SK-N-SH treated with all-trans-retinoic acid at 6 μM for 48 hours (cell line): ENCODE measurements at regions not wholly inside any gene's neighbourhood (a gene's known extent, or its start where the extent isn't known, plus 50 kb on each side); places are given as distances from the start of the nearest gene placed in this dataset.

Experiments used
- ATAC-seq: fragments of 200-7000 bp; cut with Tn5 transposase; 3 replicates; pipeline ENCODE4 v1.9.1; 2020; ENCODE audit warnings: mild to moderate bottlenecking, moderate library complexity
- ARNTL ChIP-seq: fragments of 450-650 bp; formaldehyde crosslinking; IDR thresholded peaks from 2 replicates; pipeline ENCODE4 v1.5.0; 2020; ENCODE audit warnings: low read depth, mild to moderate bottlenecking, moderate library complexity, borderline replicate concordance
- CSDC2 ChIP-seq: fragments of 250-450 bp; sonication (Bioruptor Pico); IDR thresholded peaks from 2 replicates; pipeline ENCODE4 v1.5.0; 2020; ENCODE audit warnings: mild to moderate bottlenecking, moderate library complexity
- CSRNP3 ChIP-seq: fragments of 250-450 bp; sonication (Bioruptor Pico); IDR thresholded peaks from 2 replicates; pipeline ENCODE4 v1.5.1; 2021; ENCODE audit warnings: mild to moderate bottlenecking, moderate library complexity
- ESRRG ChIP-seq: fragments of 250-450 bp; sonication (Bioruptor Pico); IDR thresholded peaks from 2 replicates; pipeline ENCODE4 v1.6.1; 2021; ENCODE audit warnings: mild to moderate bottlenecking
- GLIS3 ChIP-seq: fragments of 250-450 bp; sonication (Bioruptor Pico); IDR thresholded peaks from 2 replicates; pipeline ENCODE4 v1.5.0; 2020; ENCODE audit warnings: mild to moderate bottlenecking, moderate library complexity
- ISL1 ChIP-seq: fragments of 250-450 bp; sonication (Bioruptor Pico); IDR thresholded peaks from 2 replicates; pipeline ENCODE4 v2.1.2; 2022; ENCODE audit warnings: mild to moderate bottlenecking, moderate library complexity
- OSR1 ChIP-seq: fragments of 250-450 bp; sonication (Bioruptor Pico); IDR thresholded peaks from 2 replicates; pipeline ENCODE4 v1.8.0; 2022; ENCODE audit warnings: moderate library complexity, mild to moderate bottlenecking, inconsistent platforms
- POU6F1 ChIP-seq: fragments of 250-450 bp; sonication (Bioruptor Pico); IDR thresholded peaks from 2 replicates; pipeline ENCODE4 v1.8.0; 2021; ENCODE audit warnings: low read depth, mild to moderate bottlenecking, moderate library complexity, borderline replicate concordance
- PPARA ChIP-seq: fragments of 250-450 bp; sonication (Bioruptor Pico); IDR thresholded peaks from 2 replicates; pipeline ENCODE4 v1.5.0; 2020; ENCODE audit warnings: mild to moderate bottlenecking, borderline replicate concordance
- RARB ChIP-seq: fragments of 250-450 bp; sonication (Bioruptor Pico); IDR thresholded peaks from 2 replicates; pipeline ENCODE4 v1.8.0; 2021; ENCODE audit warnings: mild to moderate bottlenecking, moderate library complexity
- SNAI2 ChIP-seq: fragments of 250-450 bp; sonication (Bioruptor Pico); IDR thresholded peaks from 2 replicates; pipeline ENCODE4 v1.5.0; 2020; ENCODE audit warnings: mild to moderate bottlenecking, moderate library complexity
- TCF4 ChIP-seq: fragments of 250-450 bp; sonication (Bioruptor Pico); IDR thresholded peaks from 2 replicates; pipeline ENCODE4 v1.8.0; 2021; ENCODE audit warnings: mild to moderate bottlenecking, moderate library complexity, borderline replicate concordance
- TOX ChIP-seq: fragments of 250-450 bp; sonication (Bioruptor Pico); IDR thresholded peaks from 2 replicates; pipeline ENCODE4 v1.8.0; 2021; ENCODE audit warnings: mild to moderate bottlenecking, moderate library complexity, borderline replicate concordance
- ZC3H10 ChIP-seq: fragments of 250-450 bp; sonication (Bioruptor Pico); IDR thresholded peaks from 2 replicates; pipeline ENCODE4 v1.5.1; 2021; ENCODE audit warnings: mild to moderate bottlenecking, moderate library complexity
- ZFP3 ChIP-seq: fragments of 250-450 bp; sonication (Bioruptor Pico); IDR thresholded peaks from 2 replicates; pipeline ENCODE4 v1.5.0; 2020; ENCODE audit warnings: mild to moderate bottlenecking, moderate library complexity
- ZFP30 ChIP-seq: fragments of 450-650 bp; formaldehyde crosslinking; IDR thresholded peaks from 2 replicates; pipeline ENCODE4 v1.5.0; 2022; ENCODE audit warnings: mild to moderate bottlenecking, moderate library complexity
- ZNF565 ChIP-seq: fragments of 450-650 bp; formaldehyde crosslinking; conservative IDR thresholded peaks from 2 replicates; pipeline ENCODE4 v1.5.0; 2020; ENCODE audit warnings: low read depth, mild to moderate bottlenecking, moderate library complexity
- ZNF70 ChIP-seq: fragments of 450-650 bp; formaldehyde crosslinking; IDR thresholded peaks from 2 replicates; pipeline ENCODE4 v1.5.0; 2020; ENCODE audit warnings: mild to moderate bottlenecking, moderate library complexity
- ZNF8 ChIP-seq: fragments of 450-650 bp; formaldehyde crosslinking; IDR thresholded peaks from 2 replicates; pipeline ENCODE4 v1.5.0; 2020; ENCODE audit warnings: mild to moderate bottlenecking, moderate library complexity
- TF ChIP-seq, protein P1 (sequence below): fragments of 250-450 bp; sonication (Bioruptor Pico); IDR thresholded peaks from 2 replicates; pipeline ENCODE4 v1.5.1; 2020; ENCODE audit warnings: low read depth, mild to moderate bottlenecking, moderate library complexity
- TF ChIP-seq, protein P2 (sequence below): fragments of 250-450 bp; sonication (Bioruptor Pico); IDR thresholded peaks from 2 replicates; pipeline ENCODE4 v1.5.0; 2020; ENCODE audit warnings: mild to moderate bottlenecking, moderate library complexity
- TF ChIP-seq, protein P3 (sequence below): fragments of 250-450 bp; sonication (Bioruptor Pico); IDR thresholded peaks from 2 replicates; pipeline ENCODE4 v1.8.0; 2020; ENCODE audit warnings: mild to moderate bottlenecking, moderate library complexity, borderline replicate concordance

DNA sequence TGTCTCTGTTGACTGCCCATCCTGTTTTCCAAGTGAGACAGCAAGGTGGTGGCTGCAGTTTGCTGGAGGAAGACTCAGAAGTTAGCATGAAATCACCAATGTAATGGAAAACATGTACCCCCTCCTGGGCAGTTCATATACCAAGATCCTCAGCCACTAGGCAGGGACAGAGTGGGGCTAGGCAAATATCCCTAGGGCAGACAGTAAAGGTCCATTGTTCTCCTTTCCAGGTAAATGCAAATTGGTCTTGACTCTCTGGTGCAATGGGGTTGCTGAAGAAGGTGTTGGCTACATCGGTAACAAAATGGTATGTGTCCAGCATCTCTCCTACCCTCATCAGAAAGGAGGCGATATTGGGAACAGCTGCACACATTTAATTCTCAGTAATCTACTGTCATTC, 233.6 kb upstream of the SOX4 start:
- TF ChIP-seq ISL1 (CRISPR knock-in tag) (no peak), PPARA (CRISPR knock-in tag) (no peak), ZFP3 (CRISPR knock-in tag) (no peak), ESRRG (no peak), ZNF8 (CRISPR knock-in tag) (no peak), CSDC2 (CRISPR knock-in tag) (no peak), ZFP30 (no peak), ZNF70 (CRISPR knock-in tag) (no peak), OSR1 (CRISPR knock-in tag) (no peak), CSRNP3 (CRISPR knock-in tag) (no peak), POU6F1 (CRISPR knock-in tag) (no peak), ZNF565 (CRISPR knock-in tag) (no peak), GLIS3 (CRISPR knock-in tag) (no peak), ARNTL (CRISPR knock-in tag) (no peak), TOX (no peak)
- TF ChIP-seq, protein P1, sequence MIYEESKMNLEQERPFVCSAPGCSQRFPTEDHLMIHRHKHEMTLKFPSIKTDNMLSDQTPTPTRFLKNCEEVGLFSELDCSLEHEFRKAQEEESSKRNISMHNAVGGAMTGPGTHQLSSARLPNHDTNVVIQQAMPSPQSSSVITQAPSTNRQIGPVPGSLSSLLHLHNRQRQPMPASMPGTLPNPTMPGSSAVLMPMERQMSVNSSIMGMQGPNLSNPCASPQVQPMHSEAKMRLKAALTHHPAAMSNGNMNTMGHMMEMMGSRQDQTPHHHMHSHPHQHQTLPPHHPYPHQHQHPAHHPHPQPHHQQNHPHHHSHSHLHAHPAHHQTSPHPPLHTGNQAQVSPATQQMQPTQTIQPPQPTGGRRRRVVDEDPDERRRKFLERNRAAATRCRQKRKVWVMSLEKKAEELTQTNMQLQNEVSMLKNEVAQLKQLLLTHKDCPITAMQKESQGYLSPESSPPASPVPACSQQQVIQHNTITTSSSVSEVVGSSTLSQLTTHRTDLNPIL (CRISPR knock-in tag) = no peak
- ATAC-seq = no peak

- no peak for ATAC-seq
- TF ChIP-seq ZNF70 (CRISPR knock-in tag) (no peak), ARNTL (CRISPR knock-in tag) (no peak), ZC3H10 (CRISPR knock-in tag) (no peak), CSRNP3 (CRISPR knock-in tag) (no peak), GLIS3 (CRISPR knock-in tag) (no peak), ZNF565 (CRISPR knock-in tag) (no peak), ZFP3 (CRISPR knock-in tag) (no peak), TOX (no peak), SNAI2 (CRISPR knock-in tag) (no peak), RARB (CRISPR knock-in tag) (no peak), OSR1 (CRISPR knock-in tag) (no peak), CSDC2 (CRISPR knock-in tag) (no peak), ZFP30 (no peak), POU6F1 (CRISPR knock-in tag) (no peak), PPARA (CRISPR knock-in tag) (no peak), TCF4 (no peak), ZNF8 (CRISPR knock-in tag) (no peak)
- TF ChIP-seq, protein P2, sequence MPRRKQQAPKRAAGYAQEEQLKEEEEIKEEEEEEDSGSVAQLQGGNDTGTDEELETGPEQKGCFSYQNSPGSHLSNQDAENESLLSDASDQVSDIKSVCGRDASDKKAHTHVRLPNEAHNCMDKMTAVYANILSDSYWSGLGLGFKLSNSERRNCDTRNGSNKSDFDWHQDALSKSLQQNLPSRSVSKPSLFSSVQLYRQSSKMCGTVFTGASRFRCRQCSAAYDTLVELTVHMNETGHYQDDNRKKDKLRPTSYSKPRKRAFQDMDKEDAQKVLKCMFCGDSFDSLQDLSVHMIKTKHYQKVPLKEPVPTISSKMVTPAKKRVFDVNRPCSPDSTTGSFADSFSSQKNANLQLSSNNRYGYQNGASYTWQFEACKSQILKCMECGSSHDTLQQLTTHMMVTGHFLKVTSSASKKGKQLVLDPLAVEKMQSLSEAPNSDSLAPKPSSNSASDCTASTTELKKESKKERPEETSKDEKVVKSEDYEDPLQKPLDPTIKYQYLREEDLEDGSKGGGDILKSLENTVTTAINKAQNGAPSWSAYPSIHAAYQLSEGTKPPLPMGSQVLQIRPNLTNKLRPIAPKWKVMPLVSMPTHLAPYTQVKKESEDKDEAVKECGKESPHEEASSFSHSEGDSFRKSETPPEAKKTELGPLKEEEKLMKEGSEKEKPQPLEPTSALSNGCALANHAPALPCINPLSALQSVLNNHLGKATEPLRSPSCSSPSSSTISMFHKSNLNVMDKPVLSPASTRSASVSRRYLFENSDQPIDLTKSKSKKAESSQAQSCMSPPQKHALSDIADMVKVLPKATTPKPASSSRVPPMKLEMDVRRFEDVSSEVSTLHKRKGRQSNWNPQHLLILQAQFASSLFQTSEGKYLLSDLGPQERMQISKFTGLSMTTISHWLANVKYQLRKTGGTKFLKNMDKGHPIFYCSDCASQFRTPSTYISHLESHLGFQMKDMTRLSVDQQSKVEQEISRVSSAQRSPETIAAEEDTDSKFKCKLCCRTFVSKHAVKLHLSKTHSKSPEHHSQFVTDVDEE (CRISPR knock-in tag) = no peak
- TF ChIP-seq, protein P3, sequence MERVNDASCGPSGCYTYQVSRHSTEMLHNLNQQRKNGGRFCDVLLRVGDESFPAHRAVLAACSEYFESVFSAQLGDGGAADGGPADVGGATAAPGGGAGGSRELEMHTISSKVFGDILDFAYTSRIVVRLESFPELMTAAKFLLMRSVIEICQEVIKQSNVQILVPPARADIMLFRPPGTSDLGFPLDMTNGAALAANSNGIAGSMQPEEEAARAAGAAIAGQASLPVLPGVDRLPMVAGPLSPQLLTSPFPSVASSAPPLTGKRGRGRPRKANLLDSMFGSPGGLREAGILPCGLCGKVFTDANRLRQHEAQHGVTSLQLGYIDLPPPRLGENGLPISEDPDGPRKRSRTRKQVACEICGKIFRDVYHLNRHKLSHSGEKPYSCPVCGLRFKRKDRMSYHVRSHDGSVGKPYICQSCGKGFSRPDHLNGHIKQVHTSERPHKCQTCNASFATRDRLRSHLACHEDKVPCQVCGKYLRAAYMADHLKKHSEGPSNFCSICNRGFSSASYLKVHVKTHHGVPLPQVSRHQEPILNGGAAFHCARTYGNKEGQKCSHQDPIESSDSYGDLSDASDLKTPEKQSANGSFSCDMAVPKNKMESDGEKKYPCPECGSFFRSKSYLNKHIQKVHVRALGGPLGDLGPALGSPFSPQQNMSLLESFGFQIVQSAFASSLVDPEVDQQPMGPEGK (CRISPR knock-in tag) = no peak
- TF ChIP-seq, protein P1 (CRISPR knock-in tag) = no peak
Observed at GRCh38 chr6:21360336-21360735, 233.2 kb upstream of the SOX4 start.
